GM18508 (cell line): ENCODE measurements at regions not wholly inside any gene's neighbourhood (a gene's known extent, or its start where the extent isn't known, plus 50 kb on each side); places are given as distances from the start of the nearest gene placed in this dataset.
"Not testable (repeated sequence)": the region's sequence is repeated elsewhere in the genome, so short reads cannot be mapped to it uniquely, and the experiment has no call there.

ENCODE experiments used
- ATAC-seq: cut with Tn5 transposase; IDR thresholded peaks from one replicate; pipeline ENCODE4 v1.9.1; 2021; ENCODE audit warnings: moderate number of reproducible peaks; ENCODE audit not compliant: insufficient read depth, unreplicated experiment

DNA sequence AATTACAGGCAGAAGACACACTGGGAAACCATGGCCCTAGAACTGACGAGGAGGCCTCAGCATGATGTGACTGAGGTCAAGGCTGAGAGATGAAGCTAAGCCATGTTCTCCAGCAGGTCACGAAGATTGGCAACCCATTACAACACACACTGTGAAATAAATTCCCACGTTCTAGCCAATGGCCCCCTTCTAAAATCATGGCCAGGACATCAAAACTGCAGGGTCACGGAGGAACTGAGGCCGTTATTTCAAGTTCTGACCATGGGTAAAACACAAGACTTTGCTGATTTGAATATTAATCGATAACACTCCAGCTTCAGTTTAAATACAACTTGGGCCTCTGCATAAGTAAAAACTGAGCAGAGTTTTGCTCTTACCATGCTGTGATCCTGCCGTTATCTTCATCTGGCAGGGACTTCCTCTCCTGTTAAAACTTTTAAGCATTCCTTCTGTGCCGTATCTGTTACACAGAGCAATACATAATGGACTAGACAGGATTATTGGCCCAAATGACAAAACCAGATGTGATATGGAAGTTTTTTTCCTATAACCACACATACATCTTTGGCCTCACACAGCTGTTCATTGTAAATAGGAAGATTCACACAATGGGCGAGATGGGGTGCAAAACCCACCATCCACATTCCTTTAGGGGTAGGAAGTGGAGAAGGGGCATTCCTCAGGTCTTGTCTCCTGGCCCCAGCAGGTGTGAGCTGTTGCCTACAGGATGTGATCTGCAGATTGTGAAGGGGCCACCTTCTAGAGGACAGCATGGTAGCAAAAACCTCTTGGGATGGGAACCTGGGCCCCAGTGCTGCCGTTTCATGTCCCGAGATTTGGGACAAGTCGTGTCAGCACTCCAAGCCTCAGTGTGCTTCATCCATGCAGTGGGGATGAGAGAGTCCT is 207.4 kb downstream of the OPA1 start:
- ATAC-seq, result no peak

DNA sequence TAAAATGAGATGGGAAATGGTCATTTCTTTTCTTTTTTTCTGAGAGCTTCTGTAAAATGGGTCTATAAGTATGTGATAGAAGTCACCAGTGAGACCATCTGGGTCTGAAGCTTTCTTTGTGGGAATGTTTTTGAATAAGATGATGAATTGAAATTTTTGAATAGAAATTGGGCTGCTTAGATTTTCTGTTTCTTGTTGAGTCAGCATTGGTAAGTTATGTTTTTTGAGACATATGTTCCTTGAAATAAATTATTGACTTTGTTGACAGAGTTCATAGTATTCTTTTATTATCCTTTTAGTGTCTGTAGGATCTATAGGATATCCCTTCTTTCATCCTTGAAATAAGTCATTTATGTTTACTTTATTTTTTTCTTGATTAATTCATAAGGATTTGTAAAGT is 208.1 kb downstream of the OPA1 start:
- no peak for ATAC-seq

- ATAC-seq, result no peak
Observed at GRCh38 chr3:193803288-193803687, 210.3 kb downstream of the OPA1 start.

DNA sequence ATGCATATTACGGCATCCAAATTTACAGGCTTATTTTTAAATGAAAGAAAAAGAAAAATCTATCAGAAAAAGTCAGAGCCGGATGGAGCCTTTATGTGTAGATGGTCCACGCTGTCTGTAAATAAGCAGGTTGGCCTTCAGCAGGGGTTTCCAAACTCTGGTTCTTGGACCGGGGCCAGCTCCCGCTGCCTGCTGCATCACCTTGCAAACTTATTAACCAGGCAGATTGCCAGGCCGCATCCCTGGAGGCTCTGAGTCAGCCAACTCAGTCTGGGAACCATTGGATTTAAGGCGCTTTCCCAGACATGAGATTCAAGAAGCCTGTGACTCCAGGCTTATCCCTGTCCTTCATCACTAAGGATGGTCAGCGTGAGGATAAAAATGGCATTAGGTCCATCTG is 212.4 kb downstream of the OPA1 start:
- ATAC-seq, result no peak

- no peak for ATAC-seq
Observed at GRCh38 chr3:193808317-193808716, 215.3 kb downstream of the OPA1 start.

DNA sequence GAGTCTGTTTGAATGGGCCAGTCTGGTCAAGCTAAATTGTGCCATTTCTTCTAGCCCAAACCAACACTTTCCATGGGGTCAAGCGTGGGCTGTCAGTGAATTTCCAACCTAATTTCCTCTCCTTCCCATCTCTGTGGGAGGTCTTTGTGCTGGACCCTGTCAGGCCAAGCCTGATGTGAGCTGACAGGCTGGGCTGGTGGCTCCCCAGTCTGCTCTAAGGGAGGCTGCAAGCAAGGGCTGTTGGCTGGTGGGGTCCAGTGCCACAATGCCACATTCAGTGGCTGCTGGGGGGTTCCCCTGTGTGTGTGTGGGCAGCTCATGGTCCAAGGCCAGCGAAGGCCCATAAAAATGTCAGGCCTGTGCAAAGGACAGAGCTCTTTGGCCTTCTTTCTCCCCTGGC is 216.1 kb downstream of the OPA1 start:
- ATAC-seq, result no peak

- no peak for ATAC-seq
Observed at GRCh38 chr3:193812078-193812725, 219.2 kb downstream of the OPA1 start.

DNA sequence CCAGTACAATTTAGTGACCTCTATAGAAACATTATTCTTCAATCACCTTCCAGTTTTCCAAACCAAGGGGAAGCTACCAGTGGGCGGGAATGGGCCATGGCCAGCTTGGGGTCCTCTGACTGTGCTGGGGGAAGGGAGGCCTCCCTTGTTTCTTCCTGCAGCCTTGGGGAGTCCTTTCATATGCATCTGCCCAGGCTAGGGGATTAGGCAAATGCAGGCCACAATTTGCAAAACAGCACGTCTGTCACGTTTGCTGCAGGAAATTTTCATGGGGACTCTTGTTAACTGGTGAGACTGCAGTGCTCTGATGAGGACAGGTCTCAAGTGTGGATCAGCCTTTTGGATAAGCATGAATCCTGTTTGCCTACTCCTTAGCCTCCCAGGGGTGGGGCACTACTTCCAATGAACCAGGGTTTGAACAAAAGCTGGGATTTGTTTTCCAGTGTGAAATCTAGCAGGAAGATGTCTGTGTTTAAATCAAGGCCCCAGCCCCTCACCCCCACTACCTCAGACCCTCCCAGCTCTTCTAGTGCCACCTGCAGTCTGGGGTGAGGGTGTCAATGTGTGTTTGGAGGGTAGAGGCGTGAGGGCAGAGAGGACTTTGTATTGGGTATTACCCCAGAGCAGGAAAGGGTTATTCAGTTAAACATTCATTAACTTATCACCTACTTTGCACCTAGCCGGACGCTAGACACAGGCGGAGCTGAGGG is 219.9 kb downstream of the OPA1 start:
- ATAC-seq, result no peak

DNA sequence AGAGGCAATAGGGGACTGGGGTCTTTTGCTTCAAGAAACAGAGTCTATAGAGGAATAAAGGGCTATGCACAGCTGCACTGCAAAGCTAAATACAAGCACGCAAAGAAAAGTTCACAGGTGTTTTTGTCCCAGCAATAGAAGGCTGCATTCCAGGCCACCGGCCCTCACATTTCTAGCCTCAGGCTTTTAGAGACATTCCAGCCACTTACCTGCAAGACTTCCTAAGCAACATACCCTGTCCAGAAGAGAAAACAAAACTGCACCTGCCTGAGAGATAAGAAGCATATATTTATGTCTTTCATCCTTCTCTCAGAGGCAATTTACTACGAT is 220.5 kb downstream of the OPA1 start:
- ATAC-seq, result no peak

GRCh38 chr3:193814166-193814892 is 221.3 kb downstream of the OPA1 start:
- no peak for ATAC-seq

DNA sequence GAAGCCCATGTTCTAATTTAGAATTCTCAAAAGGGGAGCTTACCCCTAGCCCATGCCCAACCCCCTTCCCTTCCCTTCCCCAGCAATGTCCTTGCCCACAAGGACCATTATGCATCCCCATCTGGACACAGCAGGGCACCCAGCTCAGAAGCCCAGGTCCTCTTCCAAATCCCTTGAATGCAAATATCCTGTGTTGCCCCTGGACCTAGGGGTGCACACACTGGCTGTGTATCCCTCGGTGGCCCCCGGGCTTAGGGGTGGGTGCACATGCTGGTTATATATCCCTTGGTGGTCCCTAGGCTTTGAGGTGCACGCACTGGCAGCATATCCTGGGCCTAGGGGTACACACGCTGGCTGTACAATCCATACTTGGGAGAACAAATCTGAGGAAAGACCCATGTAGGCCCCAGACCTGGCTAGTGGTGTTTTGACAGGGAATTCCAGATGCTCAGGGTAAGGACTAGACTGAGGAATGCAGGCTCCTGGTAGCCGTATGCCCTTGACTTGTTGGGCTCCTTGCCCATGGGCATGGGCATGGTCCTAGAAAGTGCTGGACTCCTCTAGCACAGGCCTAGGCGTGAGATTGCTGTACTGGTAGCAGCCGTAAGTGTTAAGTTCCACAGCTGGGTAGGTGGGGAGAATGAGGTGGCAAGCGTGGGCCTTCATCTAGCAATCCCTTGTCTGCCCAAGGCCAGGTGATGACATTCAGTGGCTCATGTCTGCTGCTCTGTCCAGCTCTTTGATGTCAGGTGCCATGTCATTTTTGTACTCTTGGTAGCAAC is 222.4 kb downstream of the OPA1 start:
- ATAC-seq, result no peak

GRCh38 chr3:193816028-193816395 is 223.0 kb downstream of the OPA1 start:
- ATAC-seq, result no peak

GRCh38 chr3:193816656-193817311 is 223.8 kb downstream of the OPA1 start:
- ATAC-seq, result no peak

- no peak for ATAC-seq
Observed at GRCh38 chr3:193819117-193820010, 226.4 kb downstream of the OPA1 start.

GRCh38 chr3:193821151-193821668 is 228.2 kb downstream of the OPA1 start:
- ATAC-seq, result no peak

GRCh38 chr3:193822492-193823212 is 229.6 kb downstream of the OPA1 start:
- no peak for ATAC-seq

DNA sequence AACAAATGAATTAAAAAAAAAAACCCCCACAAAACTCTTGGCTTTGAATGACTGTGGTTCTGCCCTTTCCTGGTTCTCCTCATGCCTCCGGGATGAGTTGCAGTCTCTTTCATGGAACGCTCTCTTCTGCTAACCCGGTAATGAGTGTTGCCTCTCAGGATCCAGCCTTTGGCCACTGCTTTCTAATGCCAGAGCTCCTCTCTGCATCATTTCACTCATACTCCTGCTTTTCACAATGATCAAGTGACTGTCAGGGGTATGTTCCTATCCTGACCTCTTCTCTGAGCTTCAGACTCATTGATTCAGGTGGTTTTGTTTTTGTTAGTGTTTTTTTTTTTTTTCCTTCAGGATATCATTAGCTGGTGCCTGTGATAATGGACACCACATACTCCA is 230.2 kb downstream of the OPA1 start:
- not testable (repeated sequence) for ATAC-seq

DNA sequence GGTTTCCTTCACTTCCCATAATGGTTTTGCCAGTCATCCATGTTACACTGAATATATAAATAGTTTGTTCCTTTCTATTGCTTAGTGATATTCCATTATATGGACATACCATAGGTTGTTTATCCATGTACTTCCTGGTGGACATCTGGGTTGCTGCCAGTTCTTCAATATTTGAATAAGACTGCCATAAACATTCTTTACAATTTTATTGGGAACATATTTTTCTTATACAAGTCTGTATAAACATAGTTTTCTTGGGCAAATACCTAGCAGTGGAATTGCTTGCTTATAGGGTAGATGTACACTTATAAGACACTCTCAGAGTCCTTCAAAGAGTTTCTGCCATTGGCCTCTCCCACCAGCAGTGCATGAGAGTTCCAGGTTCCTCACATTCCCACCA is 231.4 kb downstream of the OPA1 start:
- ATAC-seq, result no peak
